OCI-LY7 (cell line): ENCODE measurements at regions not wholly inside any gene's neighbourhood (a gene's known extent, or its start where the extent isn't known, plus 50 kb on each side); places are given as distances from the start of the nearest gene placed in this dataset.

ENCODE experiments used
- BruUV-seq: library from RNA; stranded (reverse); fragments of 400-500 nt; replicated peaks from 2 replicates; lab custom pipeline; 2021; lab: Mats Ljungman, UMichigan
- CTCF ChIA-PET: fragments of 300-600 bp; sonication (Branson Sonifier 250); formaldehyde crosslinking; loops from one replicate; lab custom pipeline; 2022; ENCODE audit warnings: antibody characterized with exemption; ENCODE audit not compliant: unreplicated experiment; lab: Charles Lee
- POLR2A ChIA-PET: fragments of 300-600 bp; sonication (Branson Sonifier 250); formaldehyde crosslinking; loops from one replicate; lab custom pipeline; 2022; ENCODE audit warnings: antibody characterized with exemption; lab: Charles Lee
- DNase-seq: peaks from one replicate; pipeline ENCODE4 v3.0.0-alpha.2; 2015; ENCODE audit warnings: low spot score
- H2AFZ ChIP-seq: fragments of 200-600 bp; sonication (generic), shearing (Covaris generic); 2 replicates; pipeline ENCODE4 v1.6.1; 2014; ENCODE audit warnings: mild to moderate bottlenecking, antibody characterized with exemption, low read length, moderate library complexity
- H3K27ac ChIP-seq: fragments of 200-600 bp; sonication (generic); 2 replicates; pipeline ENCODE4 v1.5.1; 2014; ENCODE audit warnings: mixed run types, low read depth, mild to moderate bottlenecking, moderate library complexity, low read length, inconsistent platforms; ENCODE audit not compliant: poor library complexity, severe bottlenecking
- H3K36me3 ChIP-seq: fragments of 200-600 bp; sonication (generic); 2 replicates; pipeline ENCODE4 v1.6.1; 2014; ENCODE audit warnings: mild to moderate bottlenecking, antibody characterized with exemption, low read length, moderate library complexity, mixed read lengths; ENCODE audit not compliant: insufficient read depth
- H3K4me1 ChIP-seq: fragments of 200-600 bp; sonication (generic); 2 replicates; pipeline ENCODE4 v1.5.1; 2014; ENCODE audit warnings: mild to moderate bottlenecking, low read length; ENCODE audit not compliant: insufficient read depth, poor library complexity, severe bottlenecking
- H3K4me2 ChIP-seq: fragments of 200-600 bp; sonication (generic); 2 replicates; pipeline ENCODE4 v1.6.1; 2014; ENCODE audit warnings: mild to moderate bottlenecking, low read length
- H3K4me3 ChIP-seq: fragments of 200-600 bp; sonication (generic); 2 replicates; pipeline ENCODE4 v1.5.1; 2014; ENCODE audit warnings: mild to moderate bottlenecking, low read depth, low read length; ENCODE audit not compliant: poor library complexity, severe bottlenecking
- H3K79me2 ChIP-seq: fragments of 200-600 bp; sonication (generic); 2 replicates; pipeline ENCODE4 v1.6.1; 2016; ENCODE audit warnings: low read depth, mild to moderate bottlenecking, low read length, moderate library complexity, mixed read lengths; ENCODE audit not compliant: insufficient read depth
- H3K9me2 ChIP-seq: fragments of 200-600 bp; sonication (generic); 2 replicates; pipeline ENCODE4 v1.6.1; 2016; ENCODE audit warnings: mild to moderate bottlenecking, low read length, mixed read lengths; ENCODE audit not compliant: insufficient read depth
- H3K9me3 ChIP-seq: fragments of 200-600 bp; sonication (generic); 2 replicates; pipeline ENCODE4 v1.6.1; 2014; ENCODE audit warnings: mild to moderate bottlenecking, mixed run types, low read length, mixed read lengths
- H4K20me1 ChIP-seq: fragments of 200-600 bp; sonication (generic); 2 replicates; pipeline ENCODE4 v1.6.1; 2014; ENCODE audit warnings: mild to moderate bottlenecking, antibody characterized with exemption, low read length, moderate library complexity, mixed read lengths; ENCODE audit not compliant: insufficient read depth
- CTCF ChIP-seq: fragments of 200-600 bp; sonication (generic); conservative IDR thresholded peaks from 2 replicates; pipeline ENCODE4 v1.5.1; 2014; ENCODE audit warnings: mild to moderate bottlenecking, antibody characterized with exemption, low read length, moderate library complexity, mixed read lengths
- EZH2phosphoT487 ChIP-seq: fragments of 200-600 bp; sonication (generic); IDR thresholded peaks from 2 replicates; pipeline ENCODE4 v1.6.1; 2018; ENCODE audit warnings: low read depth, borderline replicate concordance, mild to moderate bottlenecking, mixed run types, antibody characterized with exemption, low read length, moderate library complexity, mixed read lengths
- intact Hi-C: fragments of 100-400 bp; cut with micrococcal nuclease; formaldehyde crosslinking; loops from one replicate; pipeline ENCODE4 v1.10.0; 2022; ENCODE audit not compliant: unreplicated experiment

GRCh38 chr6:49233483-49233882, 229.6 kb downstream of the MMUT start:
- Histone ChIP-seq H4K20me1 (no peaks in the 10 kb centered on the region), H3K9me3 (no peaks in the 10 kb centered on the region), H3K4me2 (no peak overlapping the region), H3K36me3 (no peaks in the 10 kb centered on the region), H3K4me1 (no peaks in the 10 kb centered on the region), H3K27ac (no peak overlapping the region), H2AFZ (no peak overlapping the region), H3K9me2 (no peaks in the 10 kb centered on the region; the same call in 1 of the 2 replicates), H3K79me2 (no peaks in the 10 kb centered on the region), H3K4me3 (no peak overlapping the region)
- no peak for TF ChIP-seq EZH2phosphoT487
- no peak for TF ChIP-seq CTCF
- BruUV-seq = no TSS peak
- ChIA-PET CTCF (no interaction called here), POLR2A (no interaction called here)
- DNase-seq = no peak
- intact Hi-C loops = no loop called here

- Histone ChIP-seq H3K4me2 (no peak overlapping the region), H4K20me1 (no peaks in the 10 kb centered on the region), H3K4me1 (no peaks in the 10 kb centered on the region), H3K36me3 (no peaks in the 10 kb centered on the region), H3K79me2 (no peaks in the 10 kb centered on the region), H2AFZ (no peak overlapping the region), H3K9me3 (no peaks in the 10 kb centered on the region), H3K4me3 (no peak overlapping the region), H3K27ac (no peak overlapping the region), H3K9me2 (no peaks in the 10 kb centered on the region)
- ChIA-PET CTCF (no interaction called here), POLR2A (no interaction called here)
- intact Hi-C loops = no loop called here
- DNase-seq = no peak
- BruUV-seq = no TSS peak
- no peak for TF ChIP-seq CTCF
Measured at GRCh38 chr6:49225471-49225870, 237.6 kb downstream of the MMUT start.

- H3K27ac ChIP-seq = no peak overlapping the region
- H3K79me2 ChIP-seq = no peaks in the 10 kb centered on the region
- no peak overlapping the region for H3K4me2 ChIP-seq
- no peaks in the 10 kb centered on the region for H3K9me2 ChIP-seq
- no peaks in the 10 kb centered on the region for H3K9me3 ChIP-seq
- no peak for DNase-seq
- POLR2A ChIA-PET = no interaction called here
- no TSS peak for BruUV-seq
- H3K4me1 ChIP-seq = no peaks in the 10 kb centered on the region
- H4K20me1 ChIP-seq = no peaks in the 10 kb centered on the region
- CTCF ChIA-PET = no interaction called here
- no peaks in the 10 kb centered on the region for H3K36me3 ChIP-seq
- TF ChIP-seq EZH2phosphoT487 (no peak), CTCF (no peak)
- no peak overlapping the region for H3K4me3 ChIP-seq
- H2AFZ ChIP-seq = no peak overlapping the region
- intact Hi-C loops = no loop called here
Measured at GRCh38 chr6:49220293-49220692, 242.8 kb downstream of the MMUT start.
